H1 (cell line): ENCODE measurements at regions not wholly inside any gene's neighbourhood (a gene's known extent, or its start where the extent isn't known, plus 50 kb on each side); places are given as distances from the start of the nearest gene placed in this dataset.

ENCODE experiments used
- JUND ChIP-seq: IDR thresholded peaks from 2 replicates; pipeline ENCODE4 v1.6.1; 2011; ENCODE audit warnings: mild to moderate bottlenecking, improper control_type of control experiment, low read length
- PHF8 ChIP-seq: fragments of 200-600 bp; sonication (generic); conservative IDR thresholded peaks from 2 replicates; pipeline ENCODE4 v1.7.1; 2012; ENCODE audit warnings: low read depth, mild to moderate bottlenecking, inconsistent platforms, low read length, moderate library complexity
- TF ChIP-seq, protein P1 (sequence below), 3 experiments: IDR thresholded peaks; 1 replicate in 2 of 3; 2 replicates in 1 of 3; pipeline versions ENCODE4 v1.5.1 to v1.6.1; 2011; ENCODE audit warnings: low read length in 3 of 3, mild to moderate bottlenecking in 3 of 3, inconsistent platforms in 2 of 3, low read depth in 1 of 3, moderate library complexity in 1 of 3; ENCODE audit not compliant: insufficient read depth in 1 of 3; ENCODE audit errors: control extremely low read depth in 1 of 3

DNA sequence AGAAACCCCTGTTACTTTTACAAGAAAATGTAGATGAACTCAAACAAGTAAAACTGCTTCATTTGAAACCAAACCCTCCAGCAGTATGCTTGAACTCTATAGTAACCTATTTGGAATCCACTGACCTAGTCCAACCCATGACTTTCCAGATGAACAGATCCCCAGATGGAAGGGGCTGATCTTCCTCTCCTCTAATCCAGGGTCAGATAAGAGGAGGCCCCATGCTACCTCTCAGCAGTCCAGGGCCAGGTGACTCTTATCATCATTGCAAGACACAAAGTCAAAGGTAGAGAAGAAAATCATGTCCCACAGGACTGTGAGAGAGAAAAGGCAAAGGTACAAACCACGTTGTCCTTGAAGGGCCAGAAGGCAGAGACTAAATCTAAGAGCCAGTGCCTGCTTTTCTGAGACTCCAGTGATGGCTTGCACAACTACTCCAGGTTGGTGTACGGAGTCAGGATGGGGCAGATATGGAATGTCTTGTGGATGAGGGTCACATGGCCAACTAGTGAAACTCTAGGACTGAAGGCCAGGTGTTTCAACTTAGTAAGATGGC, 81.4 kb upstream of the MYLIP start (continued):
- TF ChIP-seq, protein P1, sequence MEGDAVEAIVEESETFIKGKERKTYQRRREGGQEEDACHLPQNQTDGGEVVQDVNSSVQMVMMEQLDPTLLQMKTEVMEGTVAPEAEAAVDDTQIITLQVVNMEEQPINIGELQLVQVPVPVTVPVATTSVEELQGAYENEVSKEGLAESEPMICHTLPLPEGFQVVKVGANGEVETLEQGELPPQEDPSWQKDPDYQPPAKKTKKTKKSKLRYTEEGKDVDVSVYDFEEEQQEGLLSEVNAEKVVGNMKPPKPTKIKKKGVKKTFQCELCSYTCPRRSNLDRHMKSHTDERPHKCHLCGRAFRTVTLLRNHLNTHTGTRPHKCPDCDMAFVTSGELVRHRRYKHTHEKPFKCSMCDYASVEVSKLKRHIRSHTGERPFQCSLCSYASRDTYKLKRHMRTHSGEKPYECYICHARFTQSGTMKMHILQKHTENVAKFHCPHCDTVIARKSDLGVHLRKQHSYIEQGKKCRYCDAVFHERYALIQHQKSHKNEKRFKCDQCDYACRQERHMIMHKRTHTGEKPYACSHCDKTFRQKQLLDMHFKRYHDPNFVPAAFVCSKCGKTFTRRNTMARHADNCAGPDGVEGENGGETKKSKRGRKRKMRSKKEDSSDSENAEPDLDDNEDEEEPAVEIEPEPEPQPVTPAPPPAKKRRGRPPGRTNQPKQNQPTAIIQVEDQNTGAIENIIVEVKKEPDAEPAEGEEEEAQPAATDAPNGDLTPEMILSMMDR (IDR thresholded peaks at IDR 0.05; ENCODE audit: control extremely low read depth in 1 of 3, insufficient read depth in 1 of 3, low read depth in 1 of 3, low read length in 3 of 3), result no peak
- TF ChIP-seq JUND, result no peak
- TF ChIP-seq PHF8, result no peak
